ENCODE measurements at regions not wholly inside any gene's neighbourhood (a gene's known extent, or its start where the extent isn't known, plus 50 kb on each side); places are given as distances from the start of the nearest gene placed in this dataset.

GRCh38 chr2:240209493-240209892, 69.0 kb upstream of the OTOS start:
- DNase-seq = no peak

GRCh38 chr2:240210198-240210965, 69.9 kb upstream of the OTOS start:
- DNase-seq = no peak

GRCh38 chr2:240211096-240211495, 70.6 kb upstream of the OTOS start:
- DNase-seq = no peak

GRCh38 chr2:240211598-240212424, 71.4 kb upstream of the OTOS start:
- no peak for DNase-seq

GRCh38 chr2:240212425-240213225, 72.2 kb upstream of the OTOS start:
- DNase-seq = no peak

GRCh38 chr2:240213226-240213475, 72.7 kb upstream of the OTOS start:
- DNase-seq = no peak

GRCh38 chr2:240213476-240214421, 73.3 kb upstream of the OTOS start:
- no peak for DNase-seq

GRCh38 chr2:240214790-240215675, 74.6 kb upstream of the OTOS start:
- no peak for DNase-seq

- no peak for DNase-seq
Measured at GRCh38 chr2:240215676-240216051, 75.2 kb upstream of the OTOS start.

- no peak for DNase-seq
Measured at GRCh38 chr2:240216167-240216566, 75.7 kb upstream of the OTOS start.

GRCh38 chr2:240217431-240218301, 77.2 kb upstream of the OTOS start:
- no peak for DNase-seq

- no peak for DNase-seq
Measured at GRCh38 chr2:240219208-240219890, 78.9 kb upstream of the OTOS start.

- DNase-seq = no peak
Measured at GRCh38 chr2:240220371-240220770, 79.9 kb upstream of the OTOS start.

- no peak for DNase-seq
Measured at GRCh38 chr2:240223631-240224030, 83.2 kb upstream of the OTOS start.

- no peak for DNase-seq
Measured at GRCh38 chr2:240224676-240225075, 84.2 kb upstream of the OTOS start.

GRCh38 chr2:240225131-240225530, 84.7 kb upstream of the OTOS start:
- DNase-seq = no peak

- DNase-seq = no peak
Measured at GRCh38 chr2:240225660-240226475, 85.4 kb upstream of the OTOS start.
